Keratinocyte (primary cell): ENCODE measurements at regions not wholly inside any gene's neighbourhood (a gene's known extent, or its start where the extent isn't known, plus 50 kb on each side); places are given as distances from the start of the nearest gene placed in this dataset.

ENCODE experiments used
- DNase-seq: peaks from one replicate; pipeline ENCODE4 v3.0.0-alpha.2; 2011; ENCODE audit warnings: low read depth, missing footprints, low spot score
- FAIRE-seq: peaks from 2 replicates; lab custom pipeline; 2011; peaks lifted over from hg19 to GRCh38; lab: Jason Lieb, UNC
- H2AFZ ChIP-seq: 2 replicates; pipeline ENCODE4 v1.6.0; 2012; ENCODE audit warnings: low read length, control low read depth, inconsistent platforms; ENCODE audit not compliant: control insufficient read depth
- H3K27ac ChIP-seq: 2 replicates; pipeline ENCODE4 v1.5.1; 2011; ENCODE audit warnings: low read length; ENCODE audit not compliant: control insufficient read depth, insufficient read depth
- H3K27me3 ChIP-seq: 3 replicates; pipeline ENCODE4 v1.6.0; 2011; ENCODE audit warnings: low read length; ENCODE audit not compliant: control insufficient read depth, insufficient read depth; ENCODE audit errors: extremely low read depth
- H3K36me3 ChIP-seq, 2 experiments: 2 replicates in 1 of 2; 3 replicates in 1 of 2; pipeline ENCODE4 v1.5.1; 2011; ENCODE audit warnings: low read length in 2 of 2, mild to moderate bottlenecking in 1 of 2; ENCODE audit not compliant: control insufficient read depth in 2 of 2, insufficient read depth in 2 of 2; ENCODE audit errors: extremely low read depth in 1 of 2
- H3K4me1 ChIP-seq: 3 replicates; pipeline ENCODE4 v1.5.1; 2011; ENCODE audit warnings: low read length; ENCODE audit not compliant: control insufficient read depth, insufficient read depth; ENCODE audit errors: extremely low read depth
- H3K4me2 ChIP-seq: 3 replicates; pipeline ENCODE4 v1.6.0; 2011; ENCODE audit warnings: low read depth, low read length; ENCODE audit not compliant: control insufficient read depth, insufficient read depth; ENCODE audit errors: extremely low read depth
- H3K4me3 ChIP-seq, 3 experiments: fragments of 200-600 bp in 1 of 3; sonication (generic) in 1 of 3; 2 replicates in 2 of 3; 3 replicates in 1 of 3; pipeline ENCODE4 v1.5.1; 2011 to 2016; ENCODE audit warnings: low read length in 3 of 3, mild to moderate bottlenecking in 3 of 3, control low read depth in 2 of 3, inconsistent platforms in 1 of 3, low read depth in 1 of 3, mixed read lengths in 1 of 3, mixed run types in 1 of 3, moderate library complexity in 1 of 3; ENCODE audit not compliant: control insufficient read depth in 2 of 3, insufficient read depth in 2 of 3; ENCODE audit errors: extremely low read depth in 1 of 3
- H3K79me2 ChIP-seq: 2 replicates; pipeline ENCODE4 v1.6.0; 2012; ENCODE audit warnings: low read length; ENCODE audit not compliant: control insufficient read depth, insufficient read depth
- H3K9ac ChIP-seq: 3 replicates; pipeline ENCODE4 v1.6.0; 2011; ENCODE audit warnings: low read length; ENCODE audit not compliant: control insufficient read depth, insufficient read depth; ENCODE audit errors: extremely low read depth
- H3K9me1 ChIP-seq: 3 replicates; pipeline ENCODE4 v1.6.0; 2011; ENCODE audit warnings: low read length; ENCODE audit not compliant: control insufficient read depth, insufficient read depth; ENCODE audit errors: extremely low read depth
- H3K9me3 ChIP-seq: 2 replicates; pipeline ENCODE4 v1.5.1; 2012; ENCODE audit warnings: low read depth, low read length; ENCODE audit not compliant: control insufficient read depth
- H4K20me1 ChIP-seq: 3 replicates; pipeline ENCODE4 v1.6.0; 2011; ENCODE audit warnings: low read length; ENCODE audit not compliant: control insufficient read depth, insufficient read depth; ENCODE audit errors: extremely low read depth
- EZH2 ChIP-seq: IDR thresholded peaks from one replicate; pipeline ENCODE4 v1.6.1; 2012; ENCODE audit warnings: inconsistent platforms, mild to moderate bottlenecking, low read length, moderate library complexity
- dilution Hi-C: fragments of 300-500 bp; cut with MboI; formaldehyde crosslinking; loops from one replicate; pipeline ENCODE4 v1.7.0; 2020; ENCODE audit warnings: low sequenced_read_pairs; ENCODE audit not compliant: extremely low pct_ligation_motif_present
- TF ChIP-seq, protein P1 (sequence below), 3 experiments: IDR thresholded peaks in 1 of 3; conservative IDR thresholded peaks in 1 of 3; optimal IDR thresholded peaks in 1 of 3; 2 replicates in 2 of 3; 3 replicates in 1 of 3; pipeline versions ENCODE3 to v1.5.1; 2011; ENCODE audit warnings: low read length in 3 of 3, mild to moderate bottlenecking in 3 of 3, moderate library complexity in 2 of 3, control low read depth in 1 of 3, inconsistent platforms in 1 of 3; ENCODE audit not compliant: insufficient read depth in 2 of 3; ENCODE audit errors: extremely low read depth in 1 of 3

DNA sequence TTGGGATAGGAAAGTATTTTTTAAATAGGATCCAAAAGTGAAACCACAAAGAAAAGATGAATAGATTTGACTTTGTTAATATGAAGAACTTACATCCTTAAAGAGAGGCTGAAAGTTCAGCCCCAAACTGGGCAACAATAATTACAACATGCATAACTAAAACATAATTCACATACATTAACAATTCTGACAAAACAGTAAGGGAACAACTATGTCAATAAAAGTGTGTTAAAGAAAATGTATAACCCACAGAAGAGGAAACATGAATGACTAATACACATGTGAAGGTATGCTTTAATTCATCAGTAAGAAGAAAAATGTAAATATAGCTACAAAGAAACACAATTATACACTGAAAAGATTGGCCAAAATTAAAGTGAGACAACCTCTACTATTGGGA lies 1597.6 kb upstream of the MIR17HG start:
- H2AFZ ChIP-seq = no peak overlapping the region
- TF ChIP-seq, protein P1, sequence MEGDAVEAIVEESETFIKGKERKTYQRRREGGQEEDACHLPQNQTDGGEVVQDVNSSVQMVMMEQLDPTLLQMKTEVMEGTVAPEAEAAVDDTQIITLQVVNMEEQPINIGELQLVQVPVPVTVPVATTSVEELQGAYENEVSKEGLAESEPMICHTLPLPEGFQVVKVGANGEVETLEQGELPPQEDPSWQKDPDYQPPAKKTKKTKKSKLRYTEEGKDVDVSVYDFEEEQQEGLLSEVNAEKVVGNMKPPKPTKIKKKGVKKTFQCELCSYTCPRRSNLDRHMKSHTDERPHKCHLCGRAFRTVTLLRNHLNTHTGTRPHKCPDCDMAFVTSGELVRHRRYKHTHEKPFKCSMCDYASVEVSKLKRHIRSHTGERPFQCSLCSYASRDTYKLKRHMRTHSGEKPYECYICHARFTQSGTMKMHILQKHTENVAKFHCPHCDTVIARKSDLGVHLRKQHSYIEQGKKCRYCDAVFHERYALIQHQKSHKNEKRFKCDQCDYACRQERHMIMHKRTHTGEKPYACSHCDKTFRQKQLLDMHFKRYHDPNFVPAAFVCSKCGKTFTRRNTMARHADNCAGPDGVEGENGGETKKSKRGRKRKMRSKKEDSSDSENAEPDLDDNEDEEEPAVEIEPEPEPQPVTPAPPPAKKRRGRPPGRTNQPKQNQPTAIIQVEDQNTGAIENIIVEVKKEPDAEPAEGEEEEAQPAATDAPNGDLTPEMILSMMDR (optimal IDR thresholded peaks at IDR 0.05 in 1 of 3, IDR thresholded peaks at IDR 0.05 in 1 of 3, conservative IDR thresholded peaks at IDR 0.05 in 1 of 3; ENCODE audit: extremely low read depth in 1 of 3, insufficient read depth in 2 of 3, low read length in 3 of 3) = no peak
- no peak for TF ChIP-seq EZH2
- no peaks in the 10 kb centered on the region for H3K27me3 ChIP-seq
- no peak for FAIRE-seq
- dilution Hi-C loops = no loop called here
- no peaks in the 10 kb centered on the region for H3K9me3 ChIP-seq
- DNase-seq = no peak
- H3K36me3 ChIP-seq = no peaks in the 10 kb centered on the region
- H3K4me3 ChIP-seq = no peak overlapping the region
- no peaks in the 10 kb centered on the region for H3K79me2 ChIP-seq
- no peaks in the 10 kb centered on the region for H4K20me1 ChIP-seq
- H3K9me1 ChIP-seq = no peaks in the 10 kb centered on the region
- H3K4me1 ChIP-seq = no peaks in the 10 kb centered on the region
- no peak overlapping the region for H3K27ac ChIP-seq
- H3K4me2 ChIP-seq = no peak overlapping the region
- no peak overlapping the region for H3K9ac ChIP-seq

DNA sequence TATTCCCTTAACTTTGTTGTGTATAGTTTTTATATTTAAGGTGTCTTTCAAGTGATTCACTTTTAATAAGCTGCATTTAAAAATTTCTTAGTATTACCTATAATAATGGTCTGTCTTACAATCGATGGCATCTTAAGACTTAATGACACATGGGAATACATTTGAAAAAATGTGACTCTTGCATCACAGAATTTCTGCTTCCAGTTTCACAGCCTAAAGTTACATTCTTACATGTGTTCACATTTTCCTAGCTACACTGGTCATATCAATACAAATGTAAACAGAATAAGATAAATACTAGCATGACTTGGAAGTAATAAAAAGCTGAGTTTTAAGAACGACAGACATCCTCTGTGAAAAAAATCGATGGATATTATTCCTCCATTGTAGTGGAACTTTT lies 1597.1 kb upstream of the MIR17HG start:
- no peak overlapping the region for H2AFZ ChIP-seq
- H3K4me1 ChIP-seq = no peaks in the 10 kb centered on the region
- no peak overlapping the region for H3K9ac ChIP-seq
- FAIRE-seq = no peak
- H3K27ac ChIP-seq = no peak overlapping the region
- no peaks in the 10 kb centered on the region for H3K9me3 ChIP-seq
- H4K20me1 ChIP-seq = no peaks in the 10 kb centered on the region
- TF ChIP-seq, protein P1 (optimal IDR thresholded peaks at IDR 0.05 in 1 of 3, IDR thresholded peaks at IDR 0.05 in 1 of 3, conservative IDR thresholded peaks at IDR 0.05 in 1 of 3; ENCODE audit: extremely low read depth in 1 of 3, insufficient read depth in 2 of 3, low read length in 3 of 3) = no peak
- no peak for TF ChIP-seq EZH2
- H3K27me3 ChIP-seq = no peaks in the 10 kb centered on the region
- no peaks in the 10 kb centered on the region for H3K36me3 ChIP-seq
- H3K9me1 ChIP-seq = no peaks in the 10 kb centered on the region
- no peak for DNase-seq
- H3K4me2 ChIP-seq = no peak overlapping the region
- no peaks in the 10 kb centered on the region for H3K79me2 ChIP-seq
- H3K4me3 ChIP-seq = no peak overlapping the region
- dilution Hi-C loops = no loop called here
